Stomach (tissue), 4 donors: ENCODE measurements at regions not wholly inside any gene's neighbourhood (a gene's known extent, or its start where the extent isn't known, plus 50 kb on each side); places are given as distances from the start of the nearest gene placed in this dataset.

Source experiments
- CTCF ChIP-seq, 7 experiments: fragments of 450-650 bp in 4 of 7; fragments of 200-600 bp in 3 of 7; sonication (generic) in 3 of 7; IDR thresholded peaks; one replicate each; pipeline ENCODE4 v1.5.1; 2016 to 2019; ENCODE audit warnings: antibody characterized with exemption in 7 of 7, control low read depth in 2 of 7, mild to moderate bottlenecking in 1 of 7
- EP300 ChIP-seq: sonication (generic); formaldehyde crosslinking; IDR thresholded peaks from one replicate; pipeline ENCODE4 v1.6.1; 2017; ENCODE audit warnings: antibody characterized with exemption
- POLR2A ChIP-seq, 4 donors: fragments of 450-650 bp; IDR thresholded peaks; one replicate each; pipeline ENCODE4 v1.6.1; 2016; ENCODE audit warnings: antibody characterized with exemption in 4 of 4, control low read depth in 2 of 4, mild to moderate bottlenecking in 1 of 4, moderate library complexity in 1 of 4
- POLR2AphosphoS5 ChIP-seq, 3 donors: sonication (generic); formaldehyde crosslinking; IDR thresholded peaks; one replicate each; pipeline ENCODE4 v1.6.1; 2016; ENCODE audit warnings: antibody characterized with exemption in 3 of 3

- TF ChIP-seq CTCF (IDR thresholded peaks at IDR 0.05) (no peak), POLR2A (IDR thresholded peaks at IDR 0.05) (no peak), POLR2AphosphoS5 (IDR thresholded peaks at IDR 0.05) (no peak), EP300 (no peak)
Measured at GRCh38 chr3:170806141-170806540, 63.9 kb downstream of the RPL22L1 start.
